Right atrium auricular region (tissue), 2 donors: ENCODE measurements at regions not wholly inside any gene's neighbourhood (a gene's known extent, or its start where the extent isn't known, plus 50 kb on each side); places are given as distances from the start of the nearest gene placed in this dataset.

Experiments
- DNase-seq: peaks from one replicate; pipeline ENCODE4 v3.0.0-alpha.2; 2019; ENCODE audit warnings: low spot score
- H3K27ac ChIP-seq, 2 donors: fragments of 200-600 bp; sonication (generic); 1 replicate in 1 of 2; 2 replicates in 1 of 2; pipeline ENCODE4 v1.5.1; 2016 to 2019
- H3K27me3 ChIP-seq, 2 donors: fragments of 200-600 bp; sonication (generic); one replicate each; pipeline versions ENCODE4 v1.5.1 to v1.6.0; 2017 to 2019
- H3K36me3 ChIP-seq: fragments of 200-600 bp; sonication (generic); one replicate; pipeline ENCODE4 v1.5.1; 2016
- H3K4me1 ChIP-seq, 2 donors: fragments of 200-600 bp; sonication (generic); one replicate each; pipeline versions ENCODE4 v1.5.1 to v1.6.0; 2017 to 2019
- H3K4me3 ChIP-seq, 2 donors: fragments of 200-600 bp; sonication (generic); 1 replicate in 1 of 2; 2 replicates in 1 of 2; pipeline ENCODE4 v1.5.1; 2017 to 2019; ENCODE audit warnings: mild to moderate bottlenecking in 1 of 2, moderate library complexity in 1 of 2
- H3K9me3 ChIP-seq, 2 donors: fragments of 200-600 bp; sonication (generic); one replicate each; pipeline ENCODE4 v1.5.1; 2019
- TF ChIP-seq, protein P1 (sequence below), 2 donors: fragments of 200-600 bp; sonication (generic); IDR thresholded peaks; one replicate each; pipeline ENCODE4 v1.5.1; 2019; ENCODE audit warnings: antibody characterized with exemption in 2 of 2

- Histone ChIP-seq H3K27ac (peak overlapping the region; percentile 37 to 62), H3K4me3 (no peak overlapping the region), H3K4me1 (peaks cover 0 to 24% of the 10 kb centered on the region in 2 donors), H3K9me3 (no peaks in the 10 kb centered on the region), H3K36me3 (no peaks in the 10 kb centered on the region), H3K27me3 (no peaks in the 10 kb centered on the region)
- TF ChIP-seq, protein P1, sequence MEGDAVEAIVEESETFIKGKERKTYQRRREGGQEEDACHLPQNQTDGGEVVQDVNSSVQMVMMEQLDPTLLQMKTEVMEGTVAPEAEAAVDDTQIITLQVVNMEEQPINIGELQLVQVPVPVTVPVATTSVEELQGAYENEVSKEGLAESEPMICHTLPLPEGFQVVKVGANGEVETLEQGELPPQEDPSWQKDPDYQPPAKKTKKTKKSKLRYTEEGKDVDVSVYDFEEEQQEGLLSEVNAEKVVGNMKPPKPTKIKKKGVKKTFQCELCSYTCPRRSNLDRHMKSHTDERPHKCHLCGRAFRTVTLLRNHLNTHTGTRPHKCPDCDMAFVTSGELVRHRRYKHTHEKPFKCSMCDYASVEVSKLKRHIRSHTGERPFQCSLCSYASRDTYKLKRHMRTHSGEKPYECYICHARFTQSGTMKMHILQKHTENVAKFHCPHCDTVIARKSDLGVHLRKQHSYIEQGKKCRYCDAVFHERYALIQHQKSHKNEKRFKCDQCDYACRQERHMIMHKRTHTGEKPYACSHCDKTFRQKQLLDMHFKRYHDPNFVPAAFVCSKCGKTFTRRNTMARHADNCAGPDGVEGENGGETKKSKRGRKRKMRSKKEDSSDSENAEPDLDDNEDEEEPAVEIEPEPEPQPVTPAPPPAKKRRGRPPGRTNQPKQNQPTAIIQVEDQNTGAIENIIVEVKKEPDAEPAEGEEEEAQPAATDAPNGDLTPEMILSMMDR (IDR thresholded peaks at IDR 0.05), result no peak
- no peak for DNase-seq
These were observed 162.8 kb downstream of the SREK1 start for GRCh38 chr5:66306844-66307315.

DNA sequence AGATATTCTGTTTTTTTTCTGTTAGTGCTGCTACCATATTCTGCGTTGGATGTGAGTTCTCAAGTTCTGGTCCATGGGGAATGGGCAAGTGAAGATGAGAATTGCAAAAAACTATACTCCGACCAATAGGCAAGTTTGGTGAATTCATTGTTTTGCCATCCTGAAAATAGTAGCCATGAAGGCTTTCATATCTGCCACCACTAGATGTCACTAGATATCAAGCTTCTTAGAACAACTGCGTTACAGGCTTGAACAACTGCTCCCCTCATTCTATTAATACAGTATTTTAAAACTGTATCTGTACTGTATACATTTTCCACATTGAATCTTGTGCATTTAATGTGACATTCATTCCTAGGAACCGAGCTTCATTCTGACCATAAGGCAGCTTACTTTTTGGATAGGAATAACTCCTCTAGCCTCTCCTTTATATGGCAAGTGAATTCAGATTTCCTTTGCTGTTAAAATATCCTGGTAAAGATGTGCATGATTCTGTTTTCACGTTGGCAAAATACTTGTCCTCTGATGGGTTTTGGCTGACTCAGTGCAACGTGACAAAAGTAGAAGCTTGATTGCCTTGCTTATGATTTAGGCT lies 163.6 kb downstream of the SREK1 start:
- TF ChIP-seq, protein P1 (IDR thresholded peaks at IDR 0.05), result peak; percentile 59 to 90
- Histone ChIP-seq H3K4me1 (peaks cover 0 to 24% of the 10 kb centered on the region in 2 donors), H3K27me3 (no peaks in the 10 kb centered on the region), H3K4me3 (no peak overlapping the region), H3K9me3 (no peaks in the 10 kb centered on the region), H3K27ac (peak overlapping the region; percentile 37 to 62), H3K36me3 (no peaks in the 10 kb centered on the region)
- DNase-seq, result no peak

DNA sequence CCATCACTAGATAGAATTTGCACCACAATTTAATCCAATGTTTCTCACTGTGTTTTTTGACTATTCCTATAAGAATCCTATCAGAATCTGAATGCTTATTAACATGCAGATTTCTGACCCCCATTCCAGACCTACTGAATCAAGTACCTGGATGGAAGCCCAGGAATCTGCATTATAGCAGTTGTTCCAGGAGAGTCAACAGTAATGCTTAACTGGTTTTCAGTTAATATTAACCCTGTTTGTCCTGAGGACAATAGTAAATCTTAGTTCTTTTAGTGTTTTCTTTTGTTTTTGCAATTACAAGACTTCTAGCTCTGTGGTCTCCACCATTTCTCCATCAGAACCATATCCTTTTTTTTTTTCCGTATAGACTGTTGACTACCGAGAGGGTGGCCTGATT lies 168.2 kb downstream of the SREK1 start:
- Histone ChIP-seq H3K9me3 (peaks cover 0 to 18% of the 10 kb centered on the region in 2 donors), H3K27ac (no peak overlapping the region), H3K27me3 (no peaks in the 10 kb centered on the region), H3K4me1 (peaks cover 0 to 12% of the 10 kb centered on the region in 2 donors), H3K36me3 (no peaks in the 10 kb centered on the region), H3K4me3 (no peak overlapping the region)
- DNase-seq, result no peak
- TF ChIP-seq, protein P1 (IDR thresholded peaks at IDR 0.05), result no peak

DNA sequence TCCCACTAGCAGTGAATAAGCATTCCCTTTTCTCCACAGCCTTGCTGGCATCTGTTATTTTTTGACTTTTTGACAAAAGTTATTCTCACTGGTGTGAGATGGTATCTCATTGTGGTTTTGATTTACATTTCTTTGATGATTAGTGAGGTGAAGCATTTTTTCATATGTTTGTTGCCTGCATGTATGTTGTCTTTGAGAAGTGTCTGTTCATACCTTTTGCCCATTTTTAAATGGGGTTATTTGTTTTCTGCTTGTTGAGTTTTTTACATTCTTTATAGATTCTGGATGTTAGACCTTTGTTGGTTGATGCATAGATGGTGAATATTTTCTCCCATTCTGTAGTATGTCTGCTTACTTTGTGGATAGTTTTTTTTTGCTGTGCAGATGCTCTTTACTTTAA lies 171.7 kb downstream of the SREK1 start:
- H3K4me1 ChIP-seq, result no peaks in the 10 kb centered on the region
- no peak for DNase-seq
- TF ChIP-seq, protein P1 (IDR thresholded peaks at IDR 0.05), result no peak

DNA sequence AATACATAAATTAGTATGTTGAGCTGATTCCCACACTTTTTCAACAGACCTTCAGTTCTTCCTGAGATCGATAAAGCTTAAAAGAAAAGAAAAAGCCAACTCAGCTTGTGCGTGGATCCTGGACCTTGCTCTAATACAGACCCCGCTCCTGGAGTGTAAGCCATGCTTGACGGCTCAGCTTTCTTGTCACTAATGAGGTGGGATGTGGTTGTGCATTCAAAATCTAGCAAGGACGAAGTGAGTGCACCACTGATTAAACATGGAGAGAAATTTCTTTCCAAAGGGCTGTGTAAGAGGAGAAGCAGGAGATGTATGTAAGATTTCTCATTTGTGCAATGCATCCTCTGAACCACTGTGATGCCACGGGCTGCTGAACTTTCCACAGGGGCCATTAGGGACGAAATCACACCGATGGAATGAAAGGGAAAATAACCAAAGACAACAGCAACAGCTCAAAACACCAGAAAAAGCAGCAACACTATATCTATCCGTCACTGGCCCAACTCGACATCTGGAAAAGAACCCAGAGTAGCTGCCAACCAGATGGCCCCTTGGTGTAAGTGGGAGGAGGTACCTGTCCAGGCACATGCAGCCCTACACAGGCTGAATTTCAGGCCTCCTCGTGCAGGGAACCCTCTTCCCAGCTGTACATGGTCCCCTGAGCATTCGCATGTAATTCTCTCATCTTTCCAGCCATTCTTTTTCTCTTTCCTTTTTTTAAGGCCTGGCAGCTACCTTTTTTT lies 178.9 kb downstream of the SREK1 start:
- TF ChIP-seq, protein P1 (IDR thresholded peaks at IDR 0.05), result no peak
- Histone ChIP-seq H3K36me3 (no peaks in the 10 kb centered on the region), H3K27me3 (no peaks in the 10 kb centered on the region), H3K4me3 (no peak overlapping the region), H3K4me1 (peaks cover 0 to 34% of the 10 kb centered on the region in 2 donors), H3K27ac (peak overlapping the region; percentile 76 to 90), H3K9me3 (no peaks in the 10 kb centered on the region)
- no peak for DNase-seq

More for the DNA sequence above, 171.7 kb downstream of the SREK1 start:
- peaks cover 0 to 18% of the 10 kb centered on the region in 2 donors for H3K9me3 ChIP-seq
- H3K27ac ChIP-seq, result no peak overlapping the region
- no peaks in the 10 kb centered on the region for H3K36me3 ChIP-seq
- no peak overlapping the region for H3K4me3 ChIP-seq
- H3K27me3 ChIP-seq, result no peaks in the 10 kb centered on the region
